ENCODE measurements at regions not wholly inside any gene's neighbourhood (a gene's known extent, or its start where the extent isn't known, plus 50 kb on each side); places are given as distances from the start of the nearest gene placed in this dataset.
A peak's percentile ranks its signal among the peaks of the same experiment; 100 is the strongest.

- DNase-seq, result no peak
These were observed 85.8 kb upstream of the ZNF648 start for GRCh38 chr1:182147136-182147820.

GRCh38 chr1:182146286-182146685 is 84.8 kb upstream of the ZNF648 start:
- no peak for DNase-seq

- DNase-seq, result no peak
These were observed 83.9 kb upstream of the ZNF648 start for GRCh38 chr1:182145441-182145840.

- no peak for DNase-seq
These were observed 83.1 kb upstream of the ZNF648 start for GRCh38 chr1:182144646-182145030.

- no peak for DNase-seq
These were observed 82.5 kb upstream of the ZNF648 start for GRCh38 chr1:182143825-182144645.

- DNase-seq, result peak; percentile 87
These were observed 81.7 kb upstream of the ZNF648 start for GRCh38 chr1:182143154-182143657.

GRCh38 chr1:182142621-182143020 is 81.1 kb upstream of the ZNF648 start:
- DNase-seq, result no peak

- DNase-seq, result no peak
These were observed 79.5 kb upstream of the ZNF648 start for GRCh38 chr1:182141040-182141439.

- no peak for DNase-seq
These were observed 78.0 kb upstream of the ZNF648 start for GRCh38 chr1:182139496-182139895.

GRCh38 chr1:182137546-182137945 is 76.0 kb upstream of the ZNF648 start:
- DNase-seq, result no peak

GRCh38 chr1:182135946-182136345 is 74.4 kb upstream of the ZNF648 start:
- no peak for DNase-seq

- DNase-seq, result no peak
These were observed 72.7 kb upstream of the ZNF648 start for GRCh38 chr1:182134257-182134656.

GRCh38 chr1:182133181-182133580 is 71.7 kb upstream of the ZNF648 start:
- no peak for DNase-seq

- DNase-seq, result no peak
These were observed 67.9 kb upstream of the ZNF648 start for GRCh38 chr1:182129398-182129797.

GRCh38 chr1:182128502-182128901 is 67.0 kb upstream of the ZNF648 start:
- DNase-seq, result no peak

- no peak for DNase-seq
These were observed 66.1 kb upstream of the ZNF648 start for GRCh38 chr1:182127656-182128055.

- DNase-seq, result no peak
These were observed 64.8 kb upstream of the ZNF648 start for GRCh38 chr1:182126272-182126800.

- DNase-seq, result no peak
These were observed 61.4 kb upstream of the ZNF648 start for GRCh38 chr1:182122913-182123260.

- no peak for DNase-seq
These were observed 60.9 kb upstream of the ZNF648 start for GRCh38 chr1:182122256-182122912.

GRCh38 chr1:182121787-182122186 is 60.3 kb upstream of the ZNF648 start:
- no peak for DNase-seq

- no peak for DNase-seq
These were observed 59.1 kb upstream of the ZNF648 start for GRCh38 chr1:182120411-182121258.

GRCh38 chr1:182119631-182120030 is 58.1 kb upstream of the ZNF648 start:
- no peak for DNase-seq

- DNase-seq, result no peak
These were observed 57.3 kb upstream of the ZNF648 start for GRCh38 chr1:182118851-182119250.

Data from NCI-H2107 (cell line).